Non-pigmented ciliary epithelial cell (primary cell): ENCODE measurements at regions not wholly inside any gene's neighbourhood (a gene's known extent, or its start where the extent isn't known, plus 50 kb on each side); places are given as distances from the start of the nearest gene placed in this dataset.

Experiments used
- DNase-seq: peaks from one replicate; pipeline ENCODE4 v3.0.0-alpha.2; 2010; ENCODE audit warnings: low read depth

DNA sequence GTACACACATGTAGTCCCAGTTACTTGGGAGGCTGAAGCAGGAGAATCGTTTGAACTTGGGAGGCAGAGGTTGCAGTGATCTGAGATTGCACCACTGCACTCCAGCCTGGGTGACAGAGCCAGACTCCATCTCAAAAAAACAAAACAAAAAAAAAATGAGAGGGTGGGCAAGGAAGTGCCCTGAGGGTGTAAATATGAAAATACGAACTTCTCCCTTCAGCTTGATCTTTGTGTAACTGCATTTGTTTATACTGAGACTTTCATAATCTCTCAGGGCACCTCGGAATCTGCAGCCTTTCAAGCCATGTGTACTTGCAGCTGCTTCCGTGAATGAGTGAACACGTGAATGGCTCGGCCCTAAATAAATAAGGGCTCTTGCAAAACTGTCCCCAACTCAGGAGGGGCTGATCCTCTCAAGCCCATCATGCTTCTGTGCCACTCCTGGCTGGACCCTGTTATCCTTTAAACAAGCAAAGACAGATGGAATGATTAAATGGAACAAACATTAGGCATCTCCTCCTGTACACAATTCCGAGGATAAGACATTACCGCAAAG lies 96.8 kb downstream of the BOD1L2 start:
- DNase-seq = no peak

DNA sequence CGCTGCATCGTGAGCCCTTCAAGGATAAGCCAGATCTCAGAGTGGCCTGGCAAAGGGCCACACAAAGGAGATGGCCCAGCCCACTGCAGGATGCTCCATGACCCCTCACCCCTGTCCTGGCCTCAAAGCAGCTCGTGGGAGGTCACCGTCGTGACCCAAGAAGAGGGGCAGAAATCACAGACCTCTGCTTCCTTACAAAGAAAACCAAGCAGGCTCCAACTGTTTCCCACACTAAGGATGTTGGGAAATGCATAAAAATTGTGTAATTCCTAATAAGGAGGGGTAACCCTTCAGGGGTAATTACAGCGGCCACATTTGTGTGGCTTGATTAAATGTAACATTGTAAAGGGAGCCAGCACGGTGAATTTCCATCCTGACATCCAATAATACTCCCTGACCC lies 102.3 kb downstream of the BOD1L2 start:
- no peak for DNase-seq

DNA sequence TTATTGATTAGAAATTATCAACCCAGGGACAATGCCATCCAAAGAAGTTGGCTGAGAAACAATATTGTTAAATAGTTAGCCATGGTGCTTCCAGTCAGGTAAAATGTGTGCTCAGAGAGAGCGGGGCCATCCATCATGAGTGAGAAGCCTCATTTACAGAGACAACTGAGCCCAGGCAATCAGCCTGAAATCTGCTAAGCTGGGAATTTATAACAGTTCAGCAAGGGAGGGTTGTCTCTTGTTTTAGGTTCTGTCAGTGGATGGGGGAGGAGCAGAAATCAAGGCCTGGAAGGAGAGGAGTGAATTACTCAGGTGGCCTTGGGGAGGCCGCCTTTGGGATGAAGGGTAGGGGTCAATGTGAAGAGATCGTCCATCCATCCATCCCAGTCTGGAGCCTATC lies 102.5 kb upstream of the ST8SIA3 start:
- DNase-seq = no peak

DNA sequence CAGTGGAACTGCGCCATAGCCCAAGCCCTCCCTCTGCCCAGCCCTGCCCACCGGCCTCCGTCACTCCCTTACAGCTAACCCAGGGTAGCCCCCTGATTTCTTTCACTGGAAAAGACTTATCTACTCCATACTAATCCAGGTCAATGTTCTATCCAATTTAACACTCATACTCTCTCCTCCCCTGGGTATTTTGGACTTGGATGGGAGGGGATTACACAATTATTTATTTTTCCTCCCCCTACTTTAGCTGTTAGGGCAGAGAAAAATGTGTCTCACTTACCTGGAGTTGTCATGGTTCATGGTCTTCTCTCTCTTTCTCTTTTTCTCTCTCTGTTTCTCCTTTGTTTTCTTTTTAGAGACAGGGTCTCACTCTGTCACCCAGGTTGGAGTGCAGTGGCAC lies 100.6 kb upstream of the ST8SIA3 start:
- no peak for DNase-seq

DNA sequence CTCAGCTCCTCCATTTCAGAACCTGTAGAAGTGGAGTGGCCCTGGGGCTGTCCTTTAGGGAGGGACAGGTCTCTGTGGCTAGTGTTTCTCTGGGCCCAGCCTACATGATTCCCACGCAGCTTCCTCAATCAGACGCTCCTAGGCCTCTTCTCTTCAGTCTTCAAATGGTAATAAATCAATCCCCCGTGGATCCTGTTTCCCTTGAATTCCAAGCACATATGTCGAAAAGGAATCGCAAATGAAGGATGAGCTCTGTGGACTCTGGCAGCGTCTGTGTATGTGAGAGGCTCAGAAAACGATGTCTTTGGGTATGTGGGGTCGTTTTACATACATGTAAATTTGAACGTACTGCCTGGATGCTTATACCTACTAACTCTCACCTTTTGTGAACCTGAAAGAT lies 98.5 kb upstream of the ST8SIA3 start:
- DNase-seq = no peak

DNA sequence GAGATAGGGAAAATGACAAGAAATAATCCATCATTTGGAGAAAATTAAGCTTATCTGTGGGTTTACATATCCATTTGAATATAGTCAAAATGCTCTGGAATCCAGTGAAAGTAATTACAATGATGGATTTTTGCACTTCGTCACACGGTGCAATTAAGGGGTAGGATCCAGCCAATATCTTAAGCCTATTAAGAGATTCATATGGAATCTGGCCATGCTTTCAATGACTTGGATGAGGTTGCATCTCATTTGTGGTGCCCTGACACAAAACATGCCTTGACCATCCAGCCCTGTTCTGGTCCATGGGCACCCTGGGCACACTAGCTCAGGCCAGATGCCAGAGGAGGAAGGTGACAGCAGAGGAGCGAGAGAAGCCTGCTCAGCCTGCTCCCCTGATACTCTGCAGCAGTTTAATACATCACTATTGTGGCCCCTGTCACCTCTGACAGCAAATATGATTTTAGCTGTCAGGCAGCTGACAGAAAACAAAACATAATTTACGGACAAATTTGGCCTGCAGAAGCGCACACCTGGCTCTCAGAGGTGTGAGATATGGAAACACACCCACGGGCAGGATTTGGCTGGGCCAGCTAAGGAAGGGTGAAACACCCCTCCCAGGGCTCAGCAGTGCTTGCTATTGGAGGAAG lies 94.1 kb upstream of the ST8SIA3 start:
- no peak for DNase-seq

DNA sequence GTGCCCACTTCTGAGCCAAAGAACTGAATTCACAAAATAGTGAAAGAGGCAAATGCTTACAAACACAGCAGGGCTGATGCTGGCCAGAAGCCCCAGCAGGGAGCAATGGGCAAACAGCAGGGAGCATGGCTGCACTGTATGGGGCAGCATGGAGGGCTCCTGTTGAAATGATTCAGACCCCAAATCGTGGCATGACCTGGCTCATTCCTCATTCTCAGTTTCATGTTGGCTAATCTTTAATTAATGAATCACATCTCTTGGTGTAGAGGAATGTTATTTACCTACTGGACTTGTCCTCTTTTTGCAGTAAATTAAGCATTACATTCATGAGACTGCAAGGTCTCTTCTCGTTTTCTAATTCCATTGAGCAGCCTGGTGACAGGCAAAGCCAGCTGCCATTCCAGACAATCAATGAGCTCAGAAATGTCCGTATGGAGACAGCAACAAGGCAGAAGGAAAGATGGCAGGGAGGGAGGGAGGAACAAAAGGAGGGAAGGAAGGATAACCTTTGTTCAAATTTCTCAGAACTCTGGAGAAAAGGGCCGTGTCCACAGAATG lies 84.9 kb upstream of the ST8SIA3 start:
- no peak for DNase-seq

DNA sequence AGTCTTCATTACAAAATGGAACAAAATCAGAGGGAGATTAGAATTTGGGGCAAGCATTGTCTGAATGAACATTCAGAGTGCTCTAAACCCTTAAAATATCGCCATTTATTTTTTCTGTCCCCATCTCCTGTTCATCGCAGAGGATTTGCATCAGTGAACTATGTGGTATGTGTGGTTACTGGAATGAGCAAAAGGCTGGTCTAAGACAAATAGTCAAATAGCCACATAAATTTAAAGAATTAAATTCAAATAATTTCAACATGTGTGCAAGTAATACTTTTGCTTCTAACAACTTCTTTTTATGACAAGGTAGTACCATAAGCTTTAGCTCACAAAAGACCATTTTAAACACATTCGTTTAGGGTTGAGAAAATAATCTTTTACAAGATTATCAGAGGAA lies 82.6 kb upstream of the ST8SIA3 start:
- no peak for DNase-seq

DNA sequence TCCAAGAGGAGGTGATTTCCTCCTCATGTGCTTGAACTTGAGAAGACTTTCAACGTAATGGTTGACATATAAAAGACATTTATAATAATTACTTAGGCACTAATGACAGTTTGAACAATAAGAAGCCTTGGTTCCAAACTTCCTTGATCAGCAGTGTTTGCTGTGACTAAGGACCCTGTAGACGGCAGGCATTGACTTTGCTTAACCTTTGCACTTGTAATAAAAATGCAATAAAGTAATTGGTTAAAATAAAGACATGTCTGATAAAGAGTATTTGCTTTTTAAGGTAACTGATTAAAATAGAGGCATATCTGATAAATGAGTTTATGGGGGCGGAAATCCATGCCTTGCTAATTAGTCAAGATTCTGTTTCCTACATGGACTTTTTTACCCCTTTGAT lies 82.2 kb upstream of the ST8SIA3 start:
- no peak for DNase-seq

DNA sequence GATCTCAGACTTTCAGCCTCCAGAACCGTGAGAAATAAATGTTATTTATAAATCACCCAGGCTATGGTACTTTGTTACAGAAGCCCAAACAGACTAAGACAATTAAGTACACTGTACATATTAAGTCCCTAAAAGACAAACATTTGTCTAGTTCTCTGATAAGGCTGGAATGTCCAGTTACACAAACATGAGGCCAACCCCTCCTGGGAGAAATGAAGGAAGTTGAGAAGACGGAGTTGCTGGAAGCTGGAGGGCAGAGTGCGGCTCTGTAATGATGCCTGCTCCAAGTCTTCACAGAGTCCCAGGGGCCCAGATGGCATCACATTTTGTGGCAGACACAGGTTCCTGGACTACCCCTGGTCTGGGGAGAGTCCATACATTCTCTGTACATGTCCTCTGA lies 79.2 kb upstream of the ST8SIA3 start:
- DNase-seq = no peak

DNA sequence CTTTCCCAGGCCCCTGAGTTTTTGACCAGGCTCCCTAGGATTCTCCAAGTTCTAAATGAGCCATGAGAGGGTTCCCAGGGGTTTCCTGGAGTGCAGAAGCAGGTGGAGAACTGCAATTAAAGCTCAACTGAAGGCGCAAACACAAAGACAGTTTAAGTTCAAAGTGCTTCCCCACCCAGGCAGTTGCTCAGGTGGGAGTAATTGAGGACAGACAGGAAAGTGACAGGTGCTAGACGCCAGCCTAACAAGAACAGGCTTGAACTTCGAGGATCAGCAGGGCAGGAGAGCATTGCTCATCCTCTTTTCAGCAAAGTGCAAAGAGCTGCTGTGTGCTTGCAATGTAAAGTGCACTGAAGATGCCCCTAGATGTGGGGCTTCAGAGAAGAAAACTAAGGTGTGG lies 77.2 kb upstream of the ST8SIA3 start:
- no peak for DNase-seq

DNA sequence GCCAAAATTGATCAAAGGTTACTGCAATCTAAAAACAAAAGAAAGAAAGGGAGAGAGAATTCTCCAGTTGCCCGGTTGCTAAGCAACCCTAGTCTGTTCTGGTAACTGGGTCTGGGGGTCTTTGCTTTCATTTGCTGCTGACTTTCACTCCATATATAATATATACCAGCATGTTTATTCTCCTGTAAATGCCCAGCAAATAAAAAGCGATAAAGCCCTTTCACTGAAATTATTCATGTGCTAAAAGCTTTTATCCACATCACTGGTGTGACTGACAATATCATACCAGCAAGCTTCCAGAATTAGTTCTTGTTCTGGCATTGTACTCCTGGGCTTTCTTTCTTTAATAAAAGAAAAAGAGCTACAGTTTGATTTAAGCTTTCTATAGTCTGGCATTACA lies 75.5 kb upstream of the ST8SIA3 start:
- DNase-seq = no peak

DNA sequence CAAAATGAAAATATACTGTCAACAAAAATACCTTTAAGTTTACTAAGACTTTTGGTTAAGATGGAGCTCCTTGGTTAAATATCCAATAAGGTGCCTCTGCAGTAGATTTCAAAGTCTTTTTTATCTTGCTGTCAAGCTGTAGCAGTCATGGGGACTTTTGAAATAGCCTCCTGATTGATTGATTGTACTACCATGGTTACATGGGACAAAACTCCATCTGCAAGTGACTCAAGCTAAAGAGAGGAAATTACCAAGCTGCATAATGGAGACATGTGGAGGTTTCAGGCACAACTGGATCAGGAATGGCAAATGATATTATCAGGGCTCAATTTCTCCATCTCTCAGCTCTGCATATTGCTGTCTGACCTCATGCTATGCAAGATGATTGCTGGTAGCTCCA lies 73.4 kb upstream of the ST8SIA3 start:
- DNase-seq = no peak

DNA sequence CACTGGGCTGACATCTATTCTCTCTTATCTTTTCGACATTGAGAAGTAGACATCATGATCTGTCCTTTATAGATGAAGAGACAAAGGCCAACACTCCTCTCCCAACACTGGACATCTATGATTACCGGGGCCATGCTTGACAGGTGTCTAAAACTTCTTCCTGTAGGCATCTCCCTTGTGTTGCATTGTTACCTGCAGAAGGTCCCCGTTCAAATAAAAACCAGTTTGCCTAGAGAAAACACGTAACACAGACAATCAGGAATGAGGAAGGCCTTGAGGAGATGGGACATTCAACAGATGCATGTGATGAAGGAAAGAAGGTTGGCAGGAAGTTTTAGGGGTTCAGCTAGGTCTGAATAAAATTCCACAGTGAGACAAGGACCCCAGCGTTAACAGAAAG lies 70.8 kb upstream of the ST8SIA3 start:
- DNase-seq = no peak

DNA sequence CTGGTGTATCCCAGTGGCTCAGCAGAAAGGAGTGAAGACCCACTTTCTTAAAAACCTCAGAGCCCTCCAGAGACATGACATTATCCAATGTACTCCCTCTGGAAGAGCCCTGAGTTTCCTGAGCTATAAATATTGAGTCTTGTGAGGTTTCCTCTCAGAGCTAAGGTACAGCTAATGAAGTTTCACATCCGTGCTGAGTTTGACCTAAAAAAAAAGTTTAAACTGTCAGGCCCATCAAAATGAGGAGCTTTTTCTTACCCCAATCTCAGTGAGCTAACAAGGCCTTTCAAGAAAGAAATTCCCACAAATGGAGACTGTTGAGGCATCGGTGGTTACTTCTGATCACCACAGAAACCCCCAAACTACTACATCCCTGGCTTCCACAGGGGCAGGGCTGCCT lies 65.4 kb upstream of the ST8SIA3 start:
- no peak for DNase-seq

DNA sequence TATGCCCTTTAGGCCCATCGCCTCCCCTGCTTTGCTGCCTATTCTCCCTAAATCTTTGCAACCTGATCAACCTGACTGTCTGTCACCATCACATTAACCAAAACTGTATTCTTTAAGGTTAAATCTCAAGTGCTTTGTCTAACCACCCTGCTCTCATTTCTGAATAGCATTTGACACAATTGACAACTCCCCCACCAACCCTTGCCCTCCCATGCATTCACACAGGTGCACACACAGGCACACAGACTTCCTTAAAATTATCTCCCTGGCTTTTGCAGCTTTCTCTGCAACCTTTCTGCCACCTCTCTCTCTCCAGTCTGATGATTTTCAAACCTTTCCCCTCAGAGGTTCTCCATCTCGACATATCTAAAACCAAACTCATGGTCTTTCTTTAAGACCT lies 64.6 kb upstream of the ST8SIA3 start:
- no peak for DNase-seq

DNA sequence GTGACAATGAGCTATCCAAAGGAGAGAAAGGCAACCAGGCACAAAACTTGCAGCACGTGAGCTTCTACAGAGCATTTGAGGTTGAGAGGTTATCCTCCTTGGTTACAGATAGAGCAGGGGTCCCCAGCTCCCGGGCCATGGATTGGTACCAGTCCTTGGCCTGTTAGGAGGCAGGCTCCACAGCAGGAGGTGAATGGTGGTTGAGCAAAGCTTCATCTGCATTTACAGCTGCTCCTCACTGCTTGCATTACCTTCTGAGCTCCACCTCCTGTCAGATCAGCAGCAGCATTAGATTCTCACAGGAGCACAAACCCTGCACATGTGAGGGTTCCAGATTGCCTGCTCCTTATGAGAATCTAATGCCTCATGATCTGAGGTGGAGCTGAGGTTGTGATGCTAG lies 57.8 kb upstream of the ST8SIA3 start:
- DNase-seq = no peak

DNA sequence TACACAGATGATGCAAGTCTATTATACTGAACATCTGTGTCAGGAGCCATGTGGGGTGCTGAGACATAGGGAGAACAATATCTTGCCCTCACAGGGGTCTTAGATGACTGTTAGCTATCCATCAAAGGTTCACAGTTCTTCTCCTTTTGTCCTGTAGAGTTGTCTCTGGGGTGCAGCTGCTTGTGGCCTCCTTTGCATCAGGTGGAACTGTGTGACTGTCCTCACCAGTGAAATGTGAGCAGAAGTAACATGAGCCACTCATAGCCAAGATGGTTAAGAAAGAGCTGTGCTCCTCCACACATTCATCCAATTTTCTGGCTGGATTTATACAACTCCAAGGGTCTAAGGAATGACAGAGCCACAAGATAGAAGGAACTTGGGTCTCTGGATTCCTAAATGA lies 56.0 kb upstream of the ST8SIA3 start:
- DNase-seq = no peak

DNA sequence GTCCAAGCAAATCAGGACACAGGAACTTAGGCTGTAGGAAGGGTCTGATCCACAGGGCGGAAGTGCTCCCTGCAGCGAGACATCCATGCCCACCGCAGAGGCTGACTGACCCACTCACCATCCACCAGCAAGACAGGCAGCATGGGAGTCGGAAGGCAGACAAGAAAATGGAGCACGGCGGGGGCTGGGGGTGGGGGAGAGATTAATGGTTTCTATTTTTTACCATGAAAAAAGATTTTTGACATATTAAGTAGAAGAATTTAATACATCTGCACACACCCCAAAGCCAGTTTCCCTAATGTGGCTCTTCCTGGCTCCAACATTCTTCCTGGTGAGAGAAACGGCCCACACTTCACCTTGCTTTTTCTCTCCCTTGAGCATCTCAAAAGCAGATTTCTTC lies 55.1 kb upstream of the ST8SIA3 start:
- DNase-seq = no peak

DNA sequence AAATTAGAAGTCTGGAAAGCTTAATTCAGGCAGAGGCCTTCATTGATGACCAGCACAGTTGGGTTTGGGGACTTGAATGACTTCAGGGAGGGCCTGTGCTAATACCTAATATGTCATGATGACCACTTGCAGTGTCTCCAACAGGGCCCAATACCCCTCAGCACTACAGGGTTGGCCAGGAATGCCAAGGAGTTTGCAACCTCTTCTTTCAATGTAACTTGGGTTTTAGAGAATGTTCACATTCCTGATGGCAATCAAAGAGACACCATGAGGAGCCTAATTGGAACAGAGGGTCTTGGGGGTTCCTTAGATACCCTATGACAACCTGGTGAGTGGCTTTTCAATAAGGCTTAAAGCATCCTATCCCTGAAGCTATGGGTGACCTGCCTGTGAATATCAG lies 52.4 kb upstream of the ST8SIA3 start:
- no peak for DNase-seq

DNA sequence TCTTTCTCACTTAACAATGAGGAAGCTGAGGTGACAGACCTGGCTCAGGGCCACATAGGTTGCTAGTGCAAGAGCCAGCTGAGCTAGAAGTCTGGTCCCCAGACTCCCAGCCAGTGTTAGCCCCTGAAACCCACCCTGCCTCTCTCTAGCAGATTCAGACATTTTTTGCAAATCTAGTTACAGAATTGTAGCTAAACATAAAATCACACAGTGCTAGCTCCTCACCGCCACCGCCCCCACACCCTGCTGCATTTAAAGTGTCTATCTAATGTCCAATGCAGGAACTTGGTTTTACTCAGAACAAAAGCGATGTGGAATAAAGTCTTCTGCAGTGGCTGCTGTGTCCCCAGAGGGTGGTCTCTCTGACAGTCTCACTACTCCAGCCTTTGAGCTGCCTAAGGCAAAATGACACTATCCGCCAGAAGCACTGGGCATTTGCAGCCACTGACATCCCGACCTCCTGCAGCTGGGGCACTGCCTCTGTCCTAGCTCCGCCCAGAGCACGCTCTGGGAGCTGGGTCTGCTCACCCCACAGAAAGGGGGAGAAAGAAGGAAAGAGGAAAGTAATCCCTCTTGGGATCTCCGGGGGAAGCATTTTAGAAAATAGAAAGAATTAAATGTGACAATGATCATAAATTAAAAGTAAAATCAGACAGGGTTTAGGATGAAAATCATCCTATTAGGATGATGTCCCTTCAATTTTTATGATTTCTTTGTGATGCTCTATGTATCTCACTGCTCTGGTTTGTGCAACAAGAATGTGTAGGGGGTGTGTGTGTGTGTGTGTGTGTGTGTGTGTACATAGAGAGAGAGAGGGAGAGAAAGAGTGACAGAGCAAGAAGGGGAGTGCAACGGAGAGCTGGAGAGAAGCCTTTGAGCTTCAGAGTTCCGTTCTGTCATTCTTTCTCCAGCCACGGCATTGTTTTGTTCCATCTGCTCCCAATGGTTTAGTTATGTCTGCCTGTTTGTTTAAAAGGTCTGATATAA lies 50.5 kb upstream of the ST8SIA3 start:
- DNase-seq = no peak
